T-helper 2 cell treated with Interferon-gamma antibody and Interleukin-4, amounts not matched to agents 5 μg/mL and 100 μg/mL, for 36 hours (primary cell): ENCODE measurements at regions not wholly inside any gene's neighbourhood (a gene's known extent, or its start where the extent isn't known, plus 50 kb on each side); places are given as distances from the start of the nearest gene placed in this dataset.
"Not testable (repeated sequence)": the region's sequence is repeated elsewhere in the genome, so short reads cannot be mapped to it uniquely, and the experiment has no call there.

Experiments
- DNase-seq: peaks from one replicate; pipeline ENCODE4 v3.0.0; 2021; ENCODE audit warnings: low spot score
- H3K27ac Mint-ChIP-seq: one replicate; pipeline ENCODE4 v1.8.0; 2021; ENCODE audit warnings: mild to moderate bottlenecking, mixed read lengths
- H3K27me3 Mint-ChIP-seq: one replicate; pipeline ENCODE4 v1.8.0; 2021; ENCODE audit warnings: low read depth, mixed read lengths
- H3K36me3 Mint-ChIP-seq: one replicate; pipeline ENCODE4 v1.8.0; 2021; ENCODE audit warnings: low read depth, mixed read lengths
- H3K4me1 Mint-ChIP-seq: one replicate; pipeline ENCODE4 v1.8.0; 2021; ENCODE audit warnings: low read depth, mixed read lengths
- H3K4me3 Mint-ChIP-seq: one replicate; pipeline ENCODE4 v1.8.0; 2022; ENCODE audit warnings: mild to moderate bottlenecking, moderate library complexity, mixed read lengths
- H3K9me3 Mint-ChIP-seq: one replicate; pipeline ENCODE4 v1.8.0; 2021; ENCODE audit warnings: mixed read lengths

GRCh38 chr2:8137801-8138200 is 544.1 kb upstream of the ID2 start:
- H3K4me1 Mint-ChIP-seq, result peaks cover 19% of the 10 kb centered on the region
- no peak for DNase-seq
- H3K9me3 Mint-ChIP-seq, result peaks cover 11% of the 10 kb centered on the region
- no peaks in the 10 kb centered on the region for H3K36me3 Mint-ChIP-seq
- H3K4me3 Mint-ChIP-seq, result no peak overlapping the region
- H3K27ac Mint-ChIP-seq, result no peak overlapping the region
- H3K27me3 Mint-ChIP-seq, result no peaks in the 10 kb centered on the region

GRCh38 chr2:8138525-8138922 is 543.3 kb upstream of the ID2 start:
- peaks cover 11% of the 10 kb centered on the region for H3K9me3 Mint-ChIP-seq
- DNase-seq, result no peak
- no peak overlapping the region for H3K27ac Mint-ChIP-seq
- H3K27me3 Mint-ChIP-seq, result no peaks in the 10 kb centered on the region
- H3K4me3 Mint-ChIP-seq, result no peak overlapping the region
- H3K36me3 Mint-ChIP-seq, result no peaks in the 10 kb centered on the region
- H3K4me1 Mint-ChIP-seq, result peaks cover 19% of the 10 kb centered on the region

DNA sequence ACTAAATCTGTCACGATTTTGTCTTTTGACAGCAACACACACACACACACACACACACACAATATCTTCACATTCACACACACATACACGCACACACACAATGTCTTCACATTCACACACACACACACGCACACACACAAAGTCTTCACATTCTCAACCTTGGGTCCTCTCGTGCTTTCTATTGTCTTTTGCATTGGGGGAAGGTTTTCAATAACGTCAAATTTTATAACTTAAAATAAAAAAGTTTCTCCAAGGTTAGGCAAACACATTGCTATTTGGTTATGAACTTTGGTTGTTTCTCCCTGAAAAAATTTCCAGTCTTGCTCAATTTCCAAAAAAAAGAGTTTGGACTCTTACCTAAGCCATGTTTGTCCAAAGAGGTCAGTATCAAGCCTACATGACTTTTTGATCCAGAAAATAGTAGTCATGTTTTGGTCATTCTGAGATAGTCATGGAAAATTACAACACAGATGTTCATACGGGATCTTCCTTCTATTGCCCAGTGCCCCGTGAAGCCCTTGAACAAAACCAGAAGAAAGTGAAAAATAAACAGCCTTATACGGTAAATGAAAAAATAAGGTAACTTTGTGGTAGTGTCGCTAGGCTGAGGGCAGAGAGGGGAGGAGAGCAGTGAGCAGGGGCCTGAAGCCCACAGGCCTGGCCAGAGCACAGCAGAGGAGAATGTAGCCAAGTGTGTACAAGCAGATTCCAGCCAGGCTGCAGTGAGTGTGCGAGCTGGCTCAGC is 542.8 kb upstream of the ID2 start:
- peaks cover 11% of the 10 kb centered on the region for H3K9me3 Mint-ChIP-seq
- H3K4me1 Mint-ChIP-seq, result peaks cover 17% of the 10 kb centered on the region

GRCh38 chr2:8139668-8140200 is 542.1 kb upstream of the ID2 start:
- Mint-ChIP-seq H3K27ac (no peak overlapping the region), H3K4me1 (peaks cover 20% of the 10 kb centered on the region), H3K27me3 (no peaks in the 10 kb centered on the region), H3K4me3 (no peak overlapping the region), H3K9me3 (peaks cover 11% of the 10 kb centered on the region), H3K36me3 (no peaks in the 10 kb centered on the region)
- no peak for DNase-seq

More for the DNA sequence above, 542.8 kb upstream of the ID2 start:
- Mint-ChIP-seq H3K27me3 (no peaks in the 10 kb centered on the region), H3K27ac (no peak overlapping the region), H3K4me3 (no peak overlapping the region), H3K36me3 (no peaks in the 10 kb centered on the region)
- no peak for DNase-seq

- Mint-ChIP-seq H3K27me3 (no peaks in the 10 kb centered on the region), H3K27ac (no peak overlapping the region), H3K9me3 (peaks cover 11% of the 10 kb centered on the region), H3K36me3 (no peaks in the 10 kb centered on the region), H3K4me3 (no peak overlapping the region), H3K4me1 (peaks cover 20% of the 10 kb centered on the region)
- no peak for DNase-seq
Measured at GRCh38 chr2:8141079-8141707, 540.7 kb upstream of the ID2 start.

DNA sequence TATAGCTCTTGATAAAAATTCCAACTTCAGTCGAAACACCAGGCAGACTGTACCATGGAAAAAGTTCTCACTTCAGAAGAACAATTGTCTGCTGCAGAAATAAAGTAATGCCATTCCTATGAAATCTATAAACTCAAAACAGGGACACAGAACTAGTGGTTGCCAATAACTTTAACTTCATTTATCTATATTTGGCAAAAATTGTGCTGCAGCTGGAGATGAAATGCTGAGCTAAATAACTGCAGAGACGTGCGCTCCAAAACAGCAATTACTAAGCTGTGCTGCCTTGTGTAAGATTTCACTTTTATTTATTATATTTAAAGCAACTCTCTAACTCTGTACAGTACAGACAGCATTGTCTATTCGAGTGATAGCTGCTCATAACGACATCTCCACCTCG is 540.1 kb upstream of the ID2 start:
- Mint-ChIP-seq H3K4me3 (no peak overlapping the region), H3K9me3 (peaks cover 11% of the 10 kb centered on the region), H3K27me3 (no peaks in the 10 kb centered on the region), H3K36me3 (no peaks in the 10 kb centered on the region), H3K27ac (no peak overlapping the region), H3K4me1 (peaks cover 20% of the 10 kb centered on the region)
- DNase-seq, result no peak

DNA sequence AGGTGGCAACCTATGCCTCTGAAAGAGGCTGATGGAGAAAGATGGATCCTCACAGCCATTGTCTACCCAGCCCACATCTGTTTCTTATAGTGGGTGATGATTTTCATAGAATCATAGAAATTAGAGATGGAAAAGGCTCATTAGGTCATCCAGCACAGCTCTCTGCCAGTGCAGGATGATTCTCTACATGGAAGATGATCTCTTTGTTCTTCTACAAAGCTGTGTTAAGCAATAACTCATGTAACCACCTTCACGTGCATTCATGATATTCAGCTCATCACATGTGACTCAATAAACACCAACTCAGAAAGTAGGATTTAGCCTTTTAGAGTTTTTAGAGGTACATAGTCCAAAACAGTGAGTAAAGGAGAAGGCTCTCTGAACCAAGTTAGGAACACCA is 539.4 kb upstream of the ID2 start:
- H3K9me3 Mint-ChIP-seq, result peaks cover 11% of the 10 kb centered on the region
- H3K4me3 Mint-ChIP-seq, result no peak overlapping the region
- H3K4me1 Mint-ChIP-seq, result peaks cover 20% of the 10 kb centered on the region
- no peaks in the 10 kb centered on the region for H3K36me3 Mint-ChIP-seq
- H3K27me3 Mint-ChIP-seq, result no peaks in the 10 kb centered on the region
- no peak for DNase-seq
- H3K27ac Mint-ChIP-seq, result no peak overlapping the region

- peaks cover 3% of the 10 kb centered on the region for H3K9me3 Mint-ChIP-seq
- H3K4me1 Mint-ChIP-seq, result peaks cover 29% of the 10 kb centered on the region
- H3K4me3 Mint-ChIP-seq, result no peak overlapping the region
- no peaks in the 10 kb centered on the region for H3K27me3 Mint-ChIP-seq
- H3K27ac Mint-ChIP-seq, result no peak overlapping the region
- no peaks in the 10 kb centered on the region for H3K36me3 Mint-ChIP-seq
- DNase-seq, result no peak
Measured at GRCh38 chr2:8144131-8144631, 537.7 kb upstream of the ID2 start.

DNA sequence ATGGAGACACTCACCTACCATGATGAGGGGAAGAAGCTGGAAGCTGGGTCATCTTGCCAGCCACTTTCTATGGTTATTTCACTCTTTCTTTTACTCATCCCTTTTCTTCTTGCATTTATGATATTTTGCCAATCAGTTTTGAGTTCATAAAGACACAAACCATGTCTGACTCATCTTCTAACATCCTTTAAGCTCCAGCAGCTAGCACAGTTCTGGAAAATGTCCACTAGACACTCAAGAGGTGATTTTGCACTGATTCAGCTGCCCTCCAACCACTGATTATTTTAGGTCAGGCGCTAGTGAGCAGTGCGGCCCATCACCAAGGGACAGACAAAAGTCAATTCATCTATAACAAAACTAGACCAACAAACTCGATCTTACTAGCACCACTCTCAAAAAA is 537.1 kb upstream of the ID2 start:
- no peak overlapping the region for H3K4me3 Mint-ChIP-seq
- no peak overlapping the region for H3K27ac Mint-ChIP-seq
- H3K27me3 Mint-ChIP-seq, result no peaks in the 10 kb centered on the region
- peaks cover 27% of the 10 kb centered on the region for H3K4me1 Mint-ChIP-seq
- peaks cover 3% of the 10 kb centered on the region for H3K9me3 Mint-ChIP-seq
- H3K36me3 Mint-ChIP-seq, result no peaks in the 10 kb centered on the region
- no peak for DNase-seq

- H3K27ac Mint-ChIP-seq, H3K9me3 Mint-ChIP-seq, DNase-seq, H3K27me3 Mint-ChIP-seq, H3K36me3 Mint-ChIP-seq, H3K4me3 Mint-ChIP-seq: not testable (repeated sequence)
- H3K4me1 Mint-ChIP-seq, result peaks cover 26% of the 10 kb centered on the region
Measured at GRCh38 chr2:8145375-8145774, 536.5 kb upstream of the ID2 start.

DNA sequence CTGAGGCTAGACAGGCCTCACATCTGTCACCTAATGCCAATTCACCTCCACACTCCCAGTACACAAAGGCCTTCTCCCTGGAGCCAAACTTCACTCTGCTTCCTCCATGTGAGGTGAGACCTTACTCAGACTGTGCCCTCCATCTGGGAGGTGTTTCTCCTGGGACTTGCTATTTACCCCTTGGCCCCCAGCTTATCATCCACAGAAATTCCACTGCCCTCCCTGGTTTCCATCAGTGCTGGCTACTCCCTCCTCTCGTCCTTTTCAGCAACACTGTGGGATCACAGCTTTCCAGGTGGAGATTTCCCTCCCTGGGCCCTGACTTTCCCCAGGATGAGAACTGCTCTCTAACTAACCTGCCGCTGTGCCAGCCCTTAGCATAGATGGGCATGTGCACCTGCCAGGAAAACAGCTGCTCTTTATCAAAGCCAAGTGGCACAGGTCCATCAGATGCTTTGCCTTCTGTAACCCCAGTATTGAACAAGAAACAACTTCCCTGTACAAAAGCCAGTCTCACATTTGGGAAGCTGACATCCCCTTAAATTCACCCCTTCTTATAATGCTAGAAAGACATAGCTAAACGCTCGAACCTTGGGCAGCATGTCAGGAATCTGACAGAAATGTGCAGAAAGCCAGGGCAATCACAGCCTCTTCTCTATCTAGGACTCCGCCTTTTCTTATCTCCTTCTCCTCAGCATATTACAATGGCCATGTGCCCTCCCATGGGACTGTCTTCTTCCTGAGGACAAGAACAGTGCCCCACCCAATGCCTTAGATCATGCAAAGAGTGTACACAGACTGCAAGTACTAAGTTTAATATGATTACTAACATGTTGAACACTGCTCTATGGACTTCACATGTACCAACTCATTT is 535.5 kb upstream of the ID2 start:
- no peaks in the 10 kb centered on the region for H3K36me3 Mint-ChIP-seq
- no peaks in the 10 kb centered on the region for H3K9me3 Mint-ChIP-seq
- no peak overlapping the region for H3K4me3 Mint-ChIP-seq
- H3K27me3 Mint-ChIP-seq, result no peaks in the 10 kb centered on the region
- no peak for DNase-seq
- peaks cover 19% of the 10 kb centered on the region for H3K4me1 Mint-ChIP-seq
- H3K27ac Mint-ChIP-seq, result no peak overlapping the region

GRCh38 chr2:8148260-8149006 is 533.4 kb upstream of the ID2 start:
- Mint-ChIP-seq H3K4me1 (peaks cover 21% of the 10 kb centered on the region), H3K27ac (no peak overlapping the region), H3K9me3 (no peaks in the 10 kb centered on the region), H3K4me3 (no peak overlapping the region), H3K36me3 (no peaks in the 10 kb centered on the region), H3K27me3 (no peaks in the 10 kb centered on the region)
- DNase-seq, result peak; percentile 18

- H3K9me3 Mint-ChIP-seq, result peaks cover 3% of the 10 kb centered on the region
- no peak overlapping the region for H3K27ac Mint-ChIP-seq
- H3K36me3 Mint-ChIP-seq, result no peaks in the 10 kb centered on the region
- no peak overlapping the region for H3K4me3 Mint-ChIP-seq
- H3K27me3 Mint-ChIP-seq, result no peaks in the 10 kb centered on the region
- H3K4me1 Mint-ChIP-seq, result peaks cover 23% of the 10 kb centered on the region
- no peak for DNase-seq
Measured at GRCh38 chr2:8149007-8149405, 532.9 kb upstream of the ID2 start.
